NAMALWA (cell line): ENCODE measurements at regions not wholly inside any gene's neighbourhood (a gene's known extent, or its start where the extent isn't known, plus 50 kb on each side); places are given as distances from the start of the nearest gene placed in this dataset.

Source experiments
- DNase-seq: peaks from one replicate; pipeline ENCODE4 v3.0.0-alpha.2; 2015; ENCODE audit warnings: low spot score

- no peak for DNase-seq
Observed at GRCh38 chr11:127713226-127713625, 712.7 kb upstream of the KIRREL3 start.

- DNase-seq, result no peak
Observed at GRCh38 chr11:127711748-127712147, 711.2 kb upstream of the KIRREL3 start.

- no peak for DNase-seq
Observed at GRCh38 chr11:127710831-127711230, 710.3 kb upstream of the KIRREL3 start.

- no peak for DNase-seq
Observed at GRCh38 chr11:127709960-127710359, 709.4 kb upstream of the KIRREL3 start.

- no peak for DNase-seq
Observed at GRCh38 chr11:127693686-127694085, 693.1 kb upstream of the KIRREL3 start.

- DNase-seq, result no peak
Observed at GRCh38 chr11:127683321-127683720, 682.8 kb upstream of the KIRREL3 start.

- DNase-seq, result no peak
Observed at GRCh38 chr11:127679816-127680545, 679.4 kb upstream of the KIRREL3 start.

GRCh38 chr11:127678631-127679030 is 678.1 kb upstream of the KIRREL3 start:
- no peak for DNase-seq

- no peak for DNase-seq
Observed at GRCh38 chr11:127677660-127678425, 677.3 kb upstream of the KIRREL3 start.

- no peak for DNase-seq
Observed at GRCh38 chr11:127675581-127675980, 675.0 kb upstream of the KIRREL3 start.

GRCh38 chr11:127674754-127675153 is 674.2 kb upstream of the KIRREL3 start:
- no peak for DNase-seq

GRCh38 chr11:127670374-127671119 is 670.0 kb upstream of the KIRREL3 start:
- no peak for DNase-seq

GRCh38 chr11:127656116-127656836 is 655.7 kb upstream of the KIRREL3 start:
- no peak for DNase-seq

GRCh38 chr11:127653076-127653475 is 652.5 kb upstream of the KIRREL3 start:
- no peak for DNase-seq

- DNase-seq, result no peak
Observed at GRCh38 chr11:127651888-127652221, 651.3 kb upstream of the KIRREL3 start.

GRCh38 chr11:127651175-127651887 is 650.8 kb upstream of the KIRREL3 start:
- no peak for DNase-seq

- DNase-seq, result no peak
Observed at GRCh38 chr11:127649958-127650357, 649.4 kb upstream of the KIRREL3 start.

GRCh38 chr11:127649071-127649470 is 648.5 kb upstream of the KIRREL3 start:
- DNase-seq, result no peak

GRCh38 chr11:127648583-127648982 is 648.0 kb upstream of the KIRREL3 start:
- DNase-seq, result no peak

GRCh38 chr11:127644366-127644765 is 643.8 kb upstream of the KIRREL3 start:
- DNase-seq, result no peak

- DNase-seq, result no peak
Observed at GRCh38 chr11:127643268-127644058, 642.9 kb upstream of the KIRREL3 start.
